ENCODE measurements at regions not wholly inside any gene's neighbourhood (a gene's known extent, or its start where the extent isn't known, plus 50 kb on each side); places are given as distances from the start of the nearest gene placed in this dataset.
"Not testable (repeated sequence)": the region's sequence is repeated elsewhere in the genome, so short reads cannot be mapped to it uniquely, and the experiment has no call there.

DNA sequence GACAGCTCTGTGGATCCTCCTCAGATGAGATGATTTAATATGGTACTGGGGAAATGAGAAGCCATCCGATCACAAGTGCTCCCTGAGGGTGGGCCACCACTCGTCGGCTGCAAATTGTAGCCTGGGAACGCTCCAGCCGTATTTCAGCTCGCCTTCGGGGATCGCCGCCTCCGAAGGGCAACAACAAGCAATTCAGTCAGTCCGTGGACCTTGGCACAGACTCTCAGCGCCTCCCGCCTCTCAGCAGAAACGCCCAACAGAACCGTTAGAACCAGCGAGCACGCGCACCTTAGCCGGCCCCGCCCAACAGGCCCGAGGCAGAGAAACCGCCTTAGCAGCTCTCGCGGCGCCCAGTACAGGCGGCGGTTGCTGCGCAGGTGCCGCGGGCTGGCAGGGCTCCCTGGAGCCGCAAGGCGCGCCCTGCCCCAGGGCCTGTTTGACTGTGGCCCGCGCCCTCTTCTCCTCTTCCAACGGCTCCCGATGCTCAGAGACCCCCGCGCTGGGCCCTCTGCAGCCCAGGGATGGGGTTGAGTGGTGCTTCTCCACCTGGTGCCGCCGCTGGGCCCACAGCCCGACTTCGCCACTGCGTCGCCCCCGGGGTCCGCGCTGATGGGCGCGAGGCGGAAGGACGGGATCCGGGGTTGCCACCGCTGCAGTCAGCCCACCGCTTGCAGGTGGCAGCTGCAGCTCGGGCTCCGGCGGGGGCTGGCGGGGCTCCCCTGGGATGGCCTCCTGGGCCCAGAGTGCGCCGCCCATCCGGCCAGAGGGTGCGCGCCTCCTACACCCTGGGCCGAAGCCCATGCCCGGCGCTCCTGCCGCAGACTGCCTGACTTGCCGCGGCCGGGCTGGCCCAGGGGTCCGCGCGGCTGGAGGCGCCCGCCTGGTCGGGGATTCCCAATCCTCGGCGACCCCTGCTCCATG, 77.9 kb upstream of the PABPC3 start:
- POLR2A ChIA-PET, H3K36me3 Mint-ChIP-seq, H3K27ac Mint-ChIP-seq, H3K9me3 Mint-ChIP-seq: not testable (repeated sequence)
- CTCF ChIA-PET, result interaction anchor here (1.0 to 2.4 kb wide), 7 partner anchors 12 to 122 kb away, joined by 3 to 11 read pairs (median 4); no protein-coding TSS in a partner anchor
- H3K27me3 Mint-ChIP-seq (ENCODE audit: low read depth), result peaks cover 45% of the 10 kb centered on the region
- ATAC-seq (peak; percentile 92), DNase-seq (ENCODE audit: low spot score) (peak; percentile 72)
- TF ChIP-seq FOXP1 (CRISPR knock-in tag; IDR thresholded peaks at IDR 0.05; ENCODE audit: borderline replicate concordance) (0 out of 2 replicates have a peak, but pooled peaks have one; percentile 18), KAT7 (CRISPR knock-in tag; IDR thresholded peaks at IDR 0.05; ENCODE audit: borderline replicate concordance) (peak; percentile 52; the same call in 1 of the 2 replicates), RELA (CRISPR knock-in tag; IDR thresholded peaks at IDR 0.05; ENCODE audit: borderline replicate concordance) (peak; percentile 59; the same call in 1 of the 2 replicates), CREM (CRISPR knock-in tag; IDR thresholded peaks at IDR 0.05) (0 out of 2 replicates have a peak, but pooled peaks have one; percentile 22), SP1 (CRISPR knock-in tag; conservative IDR thresholded peaks at IDR 0.05) (peak; percentile 48; the same call in 1 of the 2 replicates), MYBL2 (CRISPR knock-in tag; IDR thresholded peaks at IDR 0.05) (peak; percentile 84), ZNF263 (CRISPR knock-in tag; IDR thresholded peaks at IDR 0.05; ENCODE audit: low read depth) (0 out of 2 replicates have a peak, but pooled peaks have one; percentile 1)
- TF ChIP-seq, protein P1, sequence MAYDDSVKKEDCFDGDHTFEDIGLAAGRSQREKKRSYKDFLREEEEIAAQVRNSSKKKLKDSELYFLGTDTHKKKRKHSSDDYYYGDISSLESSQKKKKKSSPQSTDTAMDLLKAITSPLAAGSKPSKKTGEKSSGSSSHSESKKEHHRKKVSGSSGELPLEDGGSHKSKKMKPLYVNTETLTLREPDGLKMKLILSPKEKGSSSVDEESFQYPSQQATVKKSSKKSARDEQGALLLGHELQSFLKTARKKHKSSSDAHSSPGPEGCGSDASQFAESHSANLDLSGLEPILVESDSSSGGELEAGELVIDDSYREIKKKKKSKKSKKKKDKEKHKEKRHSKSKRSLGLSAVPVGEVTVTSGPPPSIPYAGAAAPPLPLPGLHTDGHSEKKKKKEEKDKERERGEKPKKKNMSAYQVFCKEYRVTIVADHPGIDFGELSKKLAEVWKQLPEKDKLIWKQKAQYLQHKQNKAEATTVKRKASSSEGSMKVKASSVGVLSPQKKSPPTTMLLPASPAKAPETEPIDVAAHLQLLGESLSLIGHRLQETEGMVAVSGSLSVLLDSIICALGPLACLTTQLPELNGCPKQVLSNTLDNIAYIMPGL (CRISPR knock-in tag; IDR thresholded peaks at IDR 0.05), result peak; percentile 82
- TF ChIP-seq, protein P2, sequence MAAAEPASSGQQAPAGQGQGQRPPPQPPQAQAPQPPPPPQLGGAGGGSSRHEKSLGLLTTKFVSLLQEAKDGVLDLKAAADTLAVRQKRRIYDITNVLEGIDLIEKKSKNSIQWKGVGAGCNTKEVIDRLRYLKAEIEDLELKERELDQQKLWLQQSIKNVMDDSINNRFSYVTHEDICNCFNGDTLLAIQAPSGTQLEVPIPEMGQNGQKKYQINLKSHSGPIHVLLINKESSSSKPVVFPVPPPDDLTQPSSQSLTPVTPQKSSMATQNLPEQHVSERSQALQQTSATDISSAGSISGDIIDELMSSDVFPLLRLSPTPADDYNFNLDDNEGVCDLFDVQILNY (CRISPR knock-in tag; IDR thresholded peaks at IDR 0.05), result peak; percentile 24; the same call in 1 of the 2 replicates
- TF ChIP-seq, protein P3, sequence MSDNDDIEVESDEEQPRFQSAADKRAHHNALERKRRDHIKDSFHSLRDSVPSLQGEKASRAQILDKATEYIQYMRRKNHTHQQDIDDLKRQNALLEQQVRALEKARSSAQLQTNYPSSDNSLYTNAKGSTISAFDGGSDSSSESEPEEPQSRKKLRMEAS (CRISPR knock-in tag; IDR thresholded peaks at IDR 0.05), result peak; percentile 29; the same call in 1 of the 2 replicates
- TF ChIP-seq, protein P4, sequence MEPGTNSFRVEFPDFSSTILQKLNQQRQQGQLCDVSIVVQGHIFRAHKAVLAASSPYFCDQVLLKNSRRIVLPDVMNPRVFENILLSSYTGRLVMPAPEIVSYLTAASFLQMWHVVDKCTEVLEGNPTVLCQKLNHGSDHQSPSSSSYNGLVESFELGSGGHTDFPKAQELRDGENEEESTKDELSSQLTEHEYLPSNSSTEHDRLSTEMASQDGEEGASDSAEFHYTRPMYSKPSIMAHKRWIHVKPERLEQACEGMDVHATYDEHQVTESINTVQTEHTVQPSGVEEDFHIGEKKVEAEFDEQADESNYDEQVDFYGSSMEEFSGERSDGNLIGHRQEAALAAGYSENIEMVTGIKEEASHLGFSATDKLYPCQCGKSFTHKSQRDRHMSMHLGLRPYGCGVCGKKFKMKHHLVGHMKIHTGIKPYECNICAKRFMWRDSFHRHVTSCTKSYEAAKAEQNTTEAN (CRISPR knock-in tag; IDR thresholded peaks at IDR 0.05), result 0 out of 2 replicates have a peak, but pooled peaks have one; percentile 38
- peak overlapping the region; percentile 66 for H3K4me3 Mint-ChIP-seq
- H3K4me1 Mint-ChIP-seq, result peaks cover 12% of the 10 kb centered on the region

DNA sequence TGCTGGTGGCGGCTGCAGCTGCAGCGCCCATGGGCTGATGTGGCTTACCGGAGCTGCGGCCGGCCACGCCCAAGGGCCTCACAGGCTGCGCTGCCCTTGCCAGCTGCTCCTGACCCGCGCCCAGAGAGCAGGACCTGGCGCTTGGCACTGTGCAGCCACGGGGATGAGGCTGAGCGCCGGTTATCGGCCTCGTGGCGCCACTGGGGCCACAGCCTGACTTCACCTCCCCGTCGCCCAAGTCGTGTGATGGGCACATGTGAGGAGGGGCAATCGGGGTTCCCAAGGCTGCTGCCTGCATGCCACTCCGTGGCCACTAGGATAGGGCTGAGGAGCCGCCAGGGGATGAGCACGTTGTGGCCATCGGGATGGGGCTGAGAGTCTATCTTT, 77.2 kb upstream of the PABPC3 start:
- peaks cover 45% of the 10 kb centered on the region for H3K27me3 Mint-ChIP-seq (ENCODE audit: low read depth)
- POLR2A ChIA-PET, result no interaction called here
- ATAC-seq, result no peak
- DNase-seq (ENCODE audit: low spot score), result peak; percentile 53
- H3K9me3 Mint-ChIP-seq, result peaks cover 10% of the 10 kb centered on the region; the same call in 1 of the 2 replicates
- H3K36me3 Mint-ChIP-seq, result no peaks in the 10 kb centered on the region
- CTCF ChIA-PET, result interaction anchor here (1.2 to 2.4 kb wide), 3 partner anchors 18 to 96 kb away, joined by 3 to 11 read pairs (median 4); no protein-coding TSS in a partner anchor
- peaks cover 12% of the 10 kb centered on the region for H3K4me1 Mint-ChIP-seq
- H3K27ac Mint-ChIP-seq, result no peak overlapping the region
- H3K4me3 Mint-ChIP-seq, result peak overlapping the region; percentile 66
- TF ChIP-seq EMX1 (CRISPR knock-in tag; IDR thresholded peaks at IDR 0.05) (no peak), ESRRA (CRISPR knock-in tag; IDR thresholded peaks at IDR 0.05; ENCODE audit: borderline replicate concordance) (no peak), FOXP1 (CRISPR knock-in tag; IDR thresholded peaks at IDR 0.05; ENCODE audit: borderline replicate concordance) (0 out of 2 replicates have a peak, but pooled peaks have one; percentile 17), ATF1 (CRISPR knock-in tag; IDR thresholded peaks at IDR 0.05) (no peak), ELF4 (CRISPR knock-in tag; IDR thresholded peaks at IDR 0.05; ENCODE audit: low read depth) (no peak)
- TF ChIP-seq, protein P5, sequence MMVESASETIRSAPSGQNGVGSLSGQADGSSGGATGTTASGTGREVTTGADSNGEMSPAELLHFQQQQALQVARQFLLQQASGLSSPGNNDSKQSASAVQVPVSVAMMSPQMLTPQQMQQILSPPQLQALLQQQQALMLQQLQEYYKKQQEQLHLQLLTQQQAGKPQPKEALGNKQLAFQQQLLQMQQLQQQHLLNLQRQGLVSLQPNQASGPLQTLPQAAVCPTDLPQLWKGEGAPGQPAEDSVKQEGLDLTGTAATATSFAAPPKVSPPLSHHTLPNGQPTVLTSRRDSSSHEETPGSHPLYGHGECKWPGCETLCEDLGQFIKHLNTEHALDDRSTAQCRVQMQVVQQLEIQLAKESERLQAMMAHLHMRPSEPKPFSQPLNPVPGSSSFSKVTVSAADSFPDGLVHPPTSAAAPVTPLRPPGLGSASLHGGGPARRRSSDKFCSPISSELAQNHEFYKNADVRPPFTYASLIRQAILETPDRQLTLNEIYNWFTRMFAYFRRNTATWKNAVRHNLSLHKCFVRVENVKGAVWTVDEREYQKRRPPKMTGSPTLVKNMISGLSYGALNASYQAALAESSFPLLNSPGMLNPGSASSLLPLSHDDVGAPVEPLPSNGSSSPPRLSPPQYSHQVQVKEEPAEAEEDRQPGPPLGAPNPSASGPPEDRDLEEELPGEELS (CRISPR knock-in tag; IDR thresholded peaks at IDR 0.05), result peak; percentile 83
- TF ChIP-seq, protein P3 (CRISPR knock-in tag; IDR thresholded peaks at IDR 0.05), result peak; percentile 33; the same call in 1 of the 2 replicates
- TF ChIP-seq, protein P6, sequence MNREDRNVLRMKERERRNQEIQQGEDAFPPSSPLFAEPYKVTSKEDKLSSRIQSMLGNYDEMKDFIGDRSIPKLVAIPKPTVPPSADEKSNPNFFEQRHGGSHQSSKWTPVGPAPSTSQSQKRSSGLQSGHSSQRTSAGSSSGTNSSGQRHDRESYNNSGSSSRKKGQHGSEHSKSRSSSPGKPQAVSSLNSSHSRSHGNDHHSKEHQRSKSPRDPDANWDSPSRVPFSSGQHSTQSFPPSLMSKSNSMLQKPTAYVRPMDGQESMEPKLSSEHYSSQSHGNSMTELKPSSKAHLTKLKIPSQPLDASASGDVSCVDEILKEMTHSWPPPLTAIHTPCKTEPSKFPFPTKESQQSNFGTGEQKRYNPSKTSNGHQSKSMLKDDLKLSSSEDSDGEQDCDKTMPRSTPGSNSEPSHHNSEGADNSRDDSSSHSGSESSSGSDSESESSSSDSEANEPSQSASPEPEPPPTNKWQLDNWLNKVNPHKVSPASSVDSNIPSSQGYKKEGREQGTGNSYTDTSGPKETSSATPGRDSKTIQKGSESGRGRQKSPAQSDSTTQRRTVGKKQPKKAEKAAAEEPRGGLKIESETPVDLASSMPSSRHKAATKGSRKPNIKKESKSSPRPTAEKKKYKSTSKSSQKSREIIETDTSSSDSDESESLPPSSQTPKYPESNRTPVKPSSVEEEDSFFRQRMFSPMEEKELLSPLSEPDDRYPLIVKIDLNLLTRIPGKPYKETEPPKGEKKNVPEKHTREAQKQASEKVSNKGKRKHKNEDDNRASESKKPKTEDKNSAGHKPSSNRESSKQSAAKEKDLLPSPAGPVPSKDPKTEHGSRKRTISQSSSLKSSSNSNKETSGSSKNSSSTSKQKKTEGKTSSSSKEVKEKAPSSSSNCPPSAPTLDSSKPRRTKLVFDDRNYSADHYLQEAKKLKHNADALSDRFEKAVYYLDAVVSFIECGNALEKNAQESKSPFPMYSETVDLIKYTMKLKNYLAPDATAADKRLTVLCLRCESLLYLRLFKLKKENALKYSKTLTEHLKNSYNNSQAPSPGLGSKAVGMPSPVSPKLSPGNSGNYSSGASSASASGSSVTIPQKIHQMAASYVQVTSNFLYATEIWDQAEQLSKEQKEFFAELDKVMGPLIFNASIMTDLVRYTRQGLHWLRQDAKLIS (CRISPR knock-in tag; IDR thresholded peaks at IDR 0.05; ENCODE audit: borderline replicate concordance), result no peak
- TF ChIP-seq, protein P4 (CRISPR knock-in tag; IDR thresholded peaks at IDR 0.05), result no peak
